ENCODE measurements at regions not wholly inside any gene's neighbourhood (a gene's known extent, or its start where the extent isn't known, plus 50 kb on each side); places are given as distances from the start of the nearest gene placed in this dataset.

GRCh38 chrX:16394290-16394689, 227.0 kb downstream of the MAGEB17 start:
- ChIA-PET RAD21 (ENCODE audit: unreplicated experiment) (no interaction called here), CTCF (no interaction called here), SMC1A (ENCODE audit: uncharacterized antibody, unreplicated experiment) (no interaction called here), POLR2A (no interaction called here)
- Histone ChIP-seq H2AFZ (ENCODE audit: control insufficient read depth, low read depth, low read length) (no peak overlapping the region), H3K4me1 (ENCODE audit: control insufficient read depth, insufficient read depth, low read length) (no peaks in the 10 kb centered on the region), H3K4me2 (ENCODE audit: control insufficient read depth, insufficient read depth) (no peak overlapping the region), H3K4me3 (no peak overlapping the region), H3K36me3 (ENCODE audit: control insufficient read depth in 2 of 2, insufficient read depth in 2 of 2, low read length in 1 of 2) (no peaks in the 10 kb centered on the region), H3K27ac (ENCODE audit: control insufficient read depth, insufficient read depth) (no peak overlapping the region), H4K20me1 (ENCODE audit: control insufficient read depth, insufficient read depth) (no peaks in the 10 kb centered on the region), H3K27me3 (replicated peaks in 1 of 2; ENCODE audit: control insufficient read depth in 2 of 2, insufficient read depth in 2 of 2, low read length in 1 of 2) (no peaks in the 10 kb centered on the region), H3K9me3 (replicated peaks; ENCODE audit: control insufficient read depth, insufficient read depth, low read length) (no peaks in the 10 kb centered on the region), H3K79me2 (ENCODE audit: control insufficient read depth, insufficient read depth, low read length) (no peaks in the 10 kb centered on the region), H3K9ac (ENCODE audit: control insufficient read depth, insufficient read depth, low read length) (no peak overlapping the region)
- DNase-seq (ENCODE audit: low read depth, low spot score) (no peak), ATAC-seq (no peak), FAIRE-seq (no peak)
- WGBS (ENCODE audit: insufficient coverage, insufficient replicate concordance, low lambda C conversion rate, missing lambda C conversion rate) = 36% methylated on average over 3 of the region's 3 CpGs
- in situ Hi-C loops (cut with MboI) (no loop called here), intact Hi-C loops (cut with micrococcal nuclease; ENCODE audit: unreplicated experiment) (no loop called here)
- TF ChIP-seq DPF2 (IDR thresholded peaks at IDR 0.05) = no peak
- no peak for TF ChIP-seq ZNF217 (IDR thresholded peaks at IDR 0.05)
- no peak for TF ChIP-seq MEF2A (IDR thresholded peaks at IDR 0.05; ENCODE audit: insufficient read depth, low read depth, low read length)
- no peak for TF ChIP-seq ELK1 (IDR thresholded peaks at IDR 0.05; ENCODE audit: low read depth, low read length)
- no peak for TF ChIP-seq LARP7 (IDR thresholded peaks at IDR 0.05)
- no peak for TF ChIP-seq NFYB (IDR thresholded peaks at IDR 0.05; ENCODE audit: insufficient read depth, low read depth, low read length)
- TF ChIP-seq FOXK2 (IDR thresholded peaks at IDR 0.05) = no peak
- no peak for TF ChIP-seq REST (IDR thresholded peaks at IDR 0.05; ENCODE audit: low read depth, low read length)
- no TSS peak for BruUV-seq (replicated peaks)

Data from GM12878 (cell line).